Muscle of leg (tissue), 3 donors: ENCODE measurements at regions not wholly inside any gene's neighbourhood (a gene's known extent, or its start where the extent isn't known, plus 50 kb on each side); places are given as distances from the start of the nearest gene placed in this dataset.

Source experiments
- DNase-seq: peaks from one replicate; pipeline ENCODE4 v3.0.0; 2013
- H3K27ac ChIP-seq: one replicate; pipeline ENCODE4 v1.5.1; 2013; ENCODE audit warnings: mild to moderate bottlenecking, low read length, control low read depth
- H3K27me3 ChIP-seq: one replicate; pipeline ENCODE4 v1.6.1; 2013; ENCODE audit warnings: low read length; ENCODE audit not compliant: control insufficient read depth, insufficient read depth
- H3K36me3 ChIP-seq: one replicate; pipeline ENCODE4 v1.6.1; 2013; ENCODE audit warnings: low read length; ENCODE audit not compliant: control insufficient read depth, insufficient read depth
- H3K4me1 ChIP-seq: one replicate; pipeline ENCODE4 v1.6.1; 2013; ENCODE audit warnings: low read length; ENCODE audit not compliant: control insufficient read depth, insufficient read depth
- H3K4me3 ChIP-seq: one replicate; pipeline ENCODE4 v1.5.1; 2013; ENCODE audit warnings: low read length, control low read depth
- H3K9me3 ChIP-seq: replicated peaks from 2 replicates; pipeline ENCODE4 v1.6.1; 2013; ENCODE audit warnings: low read depth, low read length; ENCODE audit not compliant: control insufficient read depth
- WGBS: methylation state at CpG from one replicate; pipeline ENCODE4 v1.1.5; 2013; ENCODE audit warnings: missing lambda C conversion rate; ENCODE audit not compliant: insufficient coverage; 5-methylcytosine and 5-hydroxymethylcytosine counted together

DNA sequence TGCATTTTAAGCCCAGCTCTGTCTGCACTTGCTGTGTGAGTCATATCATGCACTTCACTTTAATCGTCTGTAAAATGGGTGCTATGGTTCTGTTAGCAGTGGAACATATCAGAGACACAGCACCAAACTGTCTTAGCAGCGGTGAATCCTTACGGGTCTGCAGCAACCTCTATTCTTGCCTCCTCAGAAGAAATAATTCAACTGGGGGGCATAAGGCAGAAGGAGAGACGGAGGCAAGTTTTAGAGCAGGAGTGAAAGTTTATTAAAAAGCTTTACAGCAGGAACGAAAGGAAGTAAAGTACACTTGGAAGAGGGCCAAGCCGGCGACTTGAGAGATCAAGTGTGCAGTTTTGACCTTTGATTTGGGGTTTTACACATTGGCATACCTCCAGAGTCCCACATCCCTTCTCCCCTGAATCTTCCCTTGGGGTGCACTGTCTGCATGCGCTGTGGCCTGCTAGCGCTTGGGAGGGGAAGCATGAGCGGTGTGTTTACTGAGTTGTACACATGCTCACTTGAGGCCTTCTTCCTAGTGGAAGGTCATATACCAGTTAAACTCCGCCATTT is 109.8 kb downstream of the DDX1 start:
- WGBS, result 32% methylated on average over 3 of the region's 11 CpGs
- H3K27ac ChIP-seq, result no peak overlapping the region
- peaks cover 6% of the 10 kb centered on the region for H3K4me1 ChIP-seq
- H3K36me3 ChIP-seq, result no peaks in the 10 kb centered on the region
- H3K9me3 ChIP-seq, result no peaks in the 10 kb centered on the region
- H3K27me3 ChIP-seq, result peaks cover 2% of the 10 kb centered on the region
- no peak overlapping the region for H3K4me3 ChIP-seq
- DNase-seq, result no peak

DNA sequence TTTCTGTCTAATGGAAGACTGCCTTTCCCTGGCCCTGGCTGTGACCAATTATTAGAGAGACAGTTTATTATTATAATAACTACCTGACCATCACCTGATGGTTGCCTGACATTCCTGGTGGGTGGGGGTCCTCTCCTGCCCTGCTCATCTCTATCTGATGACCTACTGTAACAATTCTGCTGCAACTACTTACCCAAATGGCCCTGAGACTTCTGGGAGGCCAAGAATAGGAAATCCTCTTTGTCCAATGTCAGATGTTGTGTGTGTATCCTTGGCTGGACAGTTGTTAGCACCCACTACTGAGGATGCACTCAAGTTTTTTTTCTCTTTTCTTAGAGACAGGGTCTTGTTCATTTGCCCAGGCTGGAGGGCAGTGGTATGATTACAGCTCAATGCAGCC is 110.3 kb downstream of the DDX1 start:
- no peak for DNase-seq
- no peak overlapping the region for H3K27ac ChIP-seq
- H3K9me3 ChIP-seq, result no peaks in the 10 kb centered on the region
- H3K27me3 ChIP-seq, result peaks cover 2% of the 10 kb centered on the region
- no peaks in the 10 kb centered on the region for H3K36me3 ChIP-seq
- H3K4me1 ChIP-seq, result peaks cover 6% of the 10 kb centered on the region
- no peak overlapping the region for H3K4me3 ChIP-seq

DNA sequence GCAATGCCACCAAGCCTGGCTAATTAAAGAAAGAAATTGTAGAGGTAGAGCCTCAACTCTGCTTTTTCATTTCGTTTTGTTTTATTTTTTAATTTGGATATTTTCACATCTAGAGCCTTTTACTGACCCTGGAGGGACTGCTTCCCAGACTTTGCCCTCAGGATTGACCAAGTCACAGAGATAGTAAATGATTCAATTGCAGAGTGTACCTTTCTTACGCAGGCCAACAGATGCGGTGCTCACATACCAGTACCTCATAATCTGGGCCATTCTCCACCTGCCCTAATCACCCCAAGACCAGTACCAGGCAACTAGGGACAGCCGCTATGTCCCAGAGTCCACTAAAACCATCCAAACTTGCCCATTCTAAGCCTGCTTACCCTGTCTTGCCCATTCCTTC is 110.8 kb downstream of the DDX1 start:
- no peak overlapping the region for H3K27ac ChIP-seq
- no peaks in the 10 kb centered on the region for H3K9me3 ChIP-seq
- DNase-seq, result no peak
- peaks cover 6% of the 10 kb centered on the region for H3K4me1 ChIP-seq
- H3K36me3 ChIP-seq, result no peaks in the 10 kb centered on the region
- 100% methylated on average over 1 of the region's 4 CpGs for WGBS
- H3K27me3 ChIP-seq, result peaks cover 2% of the 10 kb centered on the region
- no peak overlapping the region for H3K4me3 ChIP-seq

GRCh38 chr2:15703365-15703869 is 111.7 kb downstream of the DDX1 start:
- no CpG with 5 or more reads among the region's 1 CpG for WGBS
- peaks cover 8% of the 10 kb centered on the region for H3K4me1 ChIP-seq
- DNase-seq, result no peak
- no peak overlapping the region for H3K4me3 ChIP-seq
- H3K36me3 ChIP-seq, result no peaks in the 10 kb centered on the region
- no peaks in the 10 kb centered on the region for H3K9me3 ChIP-seq
- H3K27me3 ChIP-seq, result peaks cover 2% of the 10 kb centered on the region
- H3K27ac ChIP-seq, result peak overlapping the region; percentile 67

GRCh38 chr2:15704086-15704787 is 112.6 kb downstream of the DDX1 start:
- no peaks in the 10 kb centered on the region for H3K9me3 ChIP-seq
- WGBS, result 60% methylated on average over 1 of the region's 2 CpGs
- H3K27ac ChIP-seq, result peak overlapping the region; percentile 67
- peaks cover 17% of the 10 kb centered on the region for H3K4me1 ChIP-seq
- no peaks in the 10 kb centered on the region for H3K36me3 ChIP-seq
- peak; percentile 29 for DNase-seq
- peaks cover 2% of the 10 kb centered on the region for H3K27me3 ChIP-seq
- no peak overlapping the region for H3K4me3 ChIP-seq

DNA sequence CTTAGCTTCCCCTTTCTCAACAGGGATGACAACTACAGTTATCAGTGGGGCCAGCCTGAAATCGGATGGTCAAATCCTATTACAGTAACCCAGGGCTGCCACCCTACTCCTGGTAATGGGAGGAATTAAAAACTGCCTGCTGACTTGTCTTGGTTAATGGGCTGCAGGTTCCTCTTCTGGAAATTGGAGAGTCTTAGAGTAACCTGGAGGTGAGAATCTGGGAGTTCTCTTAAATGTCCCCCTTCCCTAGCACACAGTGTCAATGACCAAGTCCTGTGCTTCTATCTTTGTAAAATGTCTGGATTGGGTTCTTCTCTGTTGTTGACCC is 113.1 kb downstream of the DDX1 start:
- Histone ChIP-seq H3K4me3 (no peak overlapping the region), H3K27ac (peak overlapping the region; percentile 53), H3K4me1 (peaks cover 17% of the 10 kb centered on the region), H3K36me3 (no peaks in the 10 kb centered on the region), H3K27me3 (peaks cover 2% of the 10 kb centered on the region), H3K9me3 (no peaks in the 10 kb centered on the region)
- no peak for DNase-seq
- no CpG with 5 or more reads among the region's 1 CpG for WGBS

GRCh38 chr2:15705310-15705709 is 113.6 kb downstream of the DDX1 start:
- 96% methylated on average over 4 of the region's 6 CpGs for WGBS
- H3K9me3 ChIP-seq, result no peaks in the 10 kb centered on the region
- H3K27me3 ChIP-seq, result peaks cover 2% of the 10 kb centered on the region
- no peak for DNase-seq
- H3K4me3 ChIP-seq, result no peak overlapping the region
- H3K4me1 ChIP-seq, result peaks cover 17% of the 10 kb centered on the region
- H3K36me3 ChIP-seq, result no peaks in the 10 kb centered on the region
- H3K27ac ChIP-seq, result no peak overlapping the region

DNA sequence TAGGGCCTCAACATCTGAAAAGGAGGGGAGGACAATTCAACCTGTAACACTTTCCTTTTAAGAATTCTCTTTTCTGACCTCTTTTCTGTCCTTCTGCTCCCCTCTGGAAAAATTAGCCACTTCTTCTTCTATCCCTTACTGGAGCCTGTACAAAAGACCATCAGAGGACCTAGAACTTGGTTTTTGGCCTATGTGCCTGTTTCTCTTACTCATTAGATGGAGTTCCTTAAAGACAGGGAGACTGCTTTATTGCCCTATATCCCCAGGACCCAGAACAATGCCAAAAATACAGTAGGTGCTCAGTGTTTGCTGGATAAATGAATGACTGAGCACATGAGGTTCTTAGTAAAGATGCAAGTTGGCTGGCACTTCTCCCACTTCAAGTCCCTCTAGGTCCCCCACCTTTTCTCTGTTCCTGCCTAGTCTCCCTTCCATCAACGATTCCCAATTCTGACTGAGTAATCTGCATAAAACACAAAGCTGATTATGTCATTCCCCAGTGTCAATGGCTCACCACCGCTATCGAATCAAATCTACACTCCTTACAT is 114.2 kb downstream of the DDX1 start:
- Histone ChIP-seq H3K27ac (no peak overlapping the region), H3K27me3 (peaks cover 2% of the 10 kb centered on the region), H3K9me3 (no peaks in the 10 kb centered on the region), H3K4me1 (peaks cover 17% of the 10 kb centered on the region), H3K4me3 (no peak overlapping the region), H3K36me3 (no peaks in the 10 kb centered on the region)
- DNase-seq, result no peak
- WGBS, result 40% methylated on average over 1 of the region's 3 CpGs

DNA sequence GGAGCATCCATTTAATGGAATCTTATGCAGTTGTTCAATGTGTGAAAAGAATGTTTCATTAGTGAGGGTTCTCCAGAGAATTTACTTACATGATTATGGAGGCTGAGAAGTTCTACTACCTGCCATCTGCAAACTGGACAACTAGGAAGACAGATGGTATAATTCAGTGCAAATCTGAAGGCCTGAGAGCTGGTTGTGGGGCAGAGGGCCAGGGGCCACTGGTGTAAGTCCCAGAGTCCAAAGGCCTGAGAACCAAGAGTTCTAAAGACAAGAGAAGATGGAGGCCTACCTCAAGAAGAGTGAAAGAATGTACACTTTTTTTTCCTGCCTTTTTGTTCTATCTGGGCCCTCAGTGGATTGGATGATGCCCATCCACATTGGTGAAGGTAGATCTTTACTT is 114.8 kb downstream of the DDX1 start:
- no peak for DNase-seq
- Histone ChIP-seq H3K27me3 (peaks cover 2% of the 10 kb centered on the region), H3K27ac (no peak overlapping the region), H3K4me3 (no peak overlapping the region), H3K36me3 (no peaks in the 10 kb centered on the region), H3K9me3 (no peaks in the 10 kb centered on the region), H3K4me1 (peaks cover 17% of the 10 kb centered on the region)

- H3K27ac ChIP-seq, result no peak overlapping the region
- H3K9me3 ChIP-seq, result no peaks in the 10 kb centered on the region
- 88% methylated on average over 1 of the region's 7 CpGs for WGBS
- no peak for DNase-seq
- no peaks in the 10 kb centered on the region for H3K36me3 ChIP-seq
- no peak overlapping the region for H3K4me3 ChIP-seq
- H3K4me1 ChIP-seq, result peaks cover 17% of the 10 kb centered on the region
- H3K27me3 ChIP-seq, result peaks cover 2% of the 10 kb centered on the region
Measured at GRCh38 chr2:15706986-15707632, 115.4 kb downstream of the DDX1 start.
